OCI-LY1 (cell line): ENCODE measurements at regions not wholly inside any gene's neighbourhood (a gene's known extent, or its start where the extent isn't known, plus 50 kb on each side); places are given as distances from the start of the nearest gene placed in this dataset.

Experiments
- H2AFZ ChIP-seq: fragments of 200-600 bp; sonication (generic), shearing (Covaris generic); 2 replicates; pipeline ENCODE4 v1.6.0; 2014; ENCODE audit warnings: antibody characterized with exemption, mild to moderate bottlenecking, low read length
- H3F3A ChIP-seq: fragments of 200-600 bp; sonication (generic), shearing (Covaris generic); 2 replicates; pipeline ENCODE4 v1.6.0; 2014; ENCODE audit warnings: mild to moderate bottlenecking, antibody characterized with exemption, low read length, moderate library complexity; ENCODE audit not compliant: insufficient read depth
- H3K27ac ChIP-seq: fragments of 200-600 bp; sonication (generic); 2 replicates; pipeline ENCODE4 v1.5.1; 2014; ENCODE audit warnings: low read length, mixed run types, mild to moderate bottlenecking, low read depth; ENCODE audit not compliant: poor library complexity, severe bottlenecking
- H3K27me3 ChIP-seq: fragments of 200-600 bp; sonication (generic); 2 replicates; pipeline ENCODE4 v1.6.0; 2014; ENCODE audit warnings: antibody characterized with exemption, mild to moderate bottlenecking, low read length, moderate library complexity; ENCODE audit not compliant: insufficient read depth
- H3K36me3 ChIP-seq: fragments of 200-600 bp; sonication (generic); 2 replicates; pipeline ENCODE4 v1.6.1; 2014; ENCODE audit warnings: mild to moderate bottlenecking, antibody characterized with exemption, low read length, moderate library complexity, mixed read lengths; ENCODE audit not compliant: insufficient read depth
- H3K4me1 ChIP-seq: fragments of 200-600 bp; sonication (generic); 2 replicates; pipeline ENCODE4 v1.5.1; 2014; ENCODE audit warnings: mild to moderate bottlenecking, low read length, moderate library complexity; ENCODE audit not compliant: insufficient read depth, severe bottlenecking
- H3K4me2 ChIP-seq: fragments of 200-600 bp; sonication (generic), shearing (Covaris generic); 2 replicates; pipeline ENCODE4 v1.6.1; 2014; ENCODE audit warnings: low read length
- H3K4me3 ChIP-seq: fragments of 200-600 bp; sonication (generic); 2 replicates; pipeline ENCODE4 v1.5.1; 2014; ENCODE audit warnings: low read length, low read depth, mild to moderate bottlenecking, mixed read lengths; ENCODE audit not compliant: poor library complexity, severe bottlenecking
- H3K79me2 ChIP-seq: fragments of 200-600 bp; shearing (Covaris generic); 2 replicates; pipeline ENCODE4 v1.6.1; 2016; ENCODE audit warnings: mixed run types, low read length, mixed read lengths; ENCODE audit not compliant: insufficient read depth
- H3K9ac ChIP-seq: fragments of 200-600 bp; sonication (generic), shearing (Covaris generic); 2 replicates; pipeline ENCODE4 v1.6.1; 2014; ENCODE audit warnings: mild to moderate bottlenecking, low read length, mixed read lengths
- H3K9me2 ChIP-seq: fragments of 200-600 bp; sonication (generic), shearing (Covaris generic); 2 replicates; pipeline ENCODE4 v1.6.1; 2014; ENCODE audit warnings: low read depth, mild to moderate bottlenecking, low read length, mixed read lengths
- H3K9me3 ChIP-seq: fragments of 200-600 bp; shearing (Covaris generic); 2 replicates; pipeline ENCODE4 v1.6.1; 2014; ENCODE audit warnings: low read length, mixed read lengths
- H4K20me1 ChIP-seq: fragments of 200-600 bp; sonication (generic), shearing (Covaris generic); 2 replicates; pipeline ENCODE4 v1.6.0; 2016; ENCODE audit warnings: mild to moderate bottlenecking, low read length; ENCODE audit not compliant: insufficient read depth
- EZH2 ChIP-seq: fragments of 200-600 bp; sonication (generic), shearing (Covaris generic); IDR thresholded peaks from 2 replicates; pipeline ENCODE4 v1.8.0; 2017; ENCODE audit warnings: borderline replicate concordance, mixed run types, mild to moderate bottlenecking, antibody characterized with exemption, low read length, moderate library complexity, mixed read lengths
- TF ChIP-seq, protein P1 (sequence below): fragments of 200-600 bp; sonication (generic), shearing (Covaris generic); IDR thresholded peaks from 2 replicates; pipeline ENCODE4 v1.5.1; 2017; ENCODE audit warnings: mild to moderate bottlenecking, antibody characterized with exemption, low read length, moderate library complexity, mixed read lengths

DNA sequence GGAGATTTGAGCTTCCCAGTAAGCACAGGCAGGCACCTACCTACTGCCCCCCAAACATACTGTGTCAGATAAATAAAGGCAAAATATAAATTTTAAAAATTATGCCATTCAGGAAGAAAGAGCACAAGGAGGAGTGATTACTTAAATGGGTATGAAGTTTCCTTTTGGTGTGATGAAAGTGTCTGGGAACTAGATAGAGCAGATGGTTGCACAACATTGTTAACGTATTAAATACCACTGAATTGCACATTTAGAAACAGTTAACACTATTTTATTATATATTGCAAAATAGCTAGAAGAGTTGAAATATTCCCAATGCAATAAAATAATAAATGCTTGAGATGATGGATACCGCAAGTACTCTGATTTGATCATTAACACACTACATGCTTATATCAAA lies 374.7 kb upstream of the FGF13 start:
- Histone ChIP-seq H3K9ac (no peak overlapping the region), H3K36me3 (no peaks in the 10 kb centered on the region), H3K9me3 (no peaks in the 10 kb centered on the region), H4K20me1 (no peaks in the 10 kb centered on the region), H3F3A (no peaks in the 10 kb centered on the region), H3K4me1 (no peaks in the 10 kb centered on the region), H3K27ac (no peak overlapping the region), H3K9me2 (no peaks in the 10 kb centered on the region), H3K27me3 (no peaks in the 10 kb centered on the region), H3K4me3 (no peak overlapping the region), H3K79me2 (no peaks in the 10 kb centered on the region), H2AFZ (no peak overlapping the region), H3K4me2 (no peak overlapping the region)
- TF ChIP-seq EZH2: no peak
- TF ChIP-seq, protein P1, sequence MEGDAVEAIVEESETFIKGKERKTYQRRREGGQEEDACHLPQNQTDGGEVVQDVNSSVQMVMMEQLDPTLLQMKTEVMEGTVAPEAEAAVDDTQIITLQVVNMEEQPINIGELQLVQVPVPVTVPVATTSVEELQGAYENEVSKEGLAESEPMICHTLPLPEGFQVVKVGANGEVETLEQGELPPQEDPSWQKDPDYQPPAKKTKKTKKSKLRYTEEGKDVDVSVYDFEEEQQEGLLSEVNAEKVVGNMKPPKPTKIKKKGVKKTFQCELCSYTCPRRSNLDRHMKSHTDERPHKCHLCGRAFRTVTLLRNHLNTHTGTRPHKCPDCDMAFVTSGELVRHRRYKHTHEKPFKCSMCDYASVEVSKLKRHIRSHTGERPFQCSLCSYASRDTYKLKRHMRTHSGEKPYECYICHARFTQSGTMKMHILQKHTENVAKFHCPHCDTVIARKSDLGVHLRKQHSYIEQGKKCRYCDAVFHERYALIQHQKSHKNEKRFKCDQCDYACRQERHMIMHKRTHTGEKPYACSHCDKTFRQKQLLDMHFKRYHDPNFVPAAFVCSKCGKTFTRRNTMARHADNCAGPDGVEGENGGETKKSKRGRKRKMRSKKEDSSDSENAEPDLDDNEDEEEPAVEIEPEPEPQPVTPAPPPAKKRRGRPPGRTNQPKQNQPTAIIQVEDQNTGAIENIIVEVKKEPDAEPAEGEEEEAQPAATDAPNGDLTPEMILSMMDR: no peak

GRCh38 chrX:139085404-139085803 lies 373.9 kb upstream of the FGF13 start:
- H3K27me3 ChIP-seq: no peaks in the 10 kb centered on the region
- no peaks in the 10 kb centered on the region for H3K9me2 ChIP-seq
- no peak overlapping the region for H3K9ac ChIP-seq
- H3K79me2 ChIP-seq: no peaks in the 10 kb centered on the region
- H3K4me1 ChIP-seq: no peaks in the 10 kb centered on the region
- H3K4me2 ChIP-seq: no peak overlapping the region
- TF ChIP-seq, protein P1: no peak
- no peak for TF ChIP-seq EZH2
- H2AFZ ChIP-seq: no peak overlapping the region
- no peaks in the 10 kb centered on the region for H4K20me1 ChIP-seq
- no peaks in the 10 kb centered on the region for H3F3A ChIP-seq
- no peaks in the 10 kb centered on the region for H3K9me3 ChIP-seq
- H3K36me3 ChIP-seq: no peaks in the 10 kb centered on the region
- no peak overlapping the region for H3K4me3 ChIP-seq
- no peak overlapping the region for H3K27ac ChIP-seq

DNA sequence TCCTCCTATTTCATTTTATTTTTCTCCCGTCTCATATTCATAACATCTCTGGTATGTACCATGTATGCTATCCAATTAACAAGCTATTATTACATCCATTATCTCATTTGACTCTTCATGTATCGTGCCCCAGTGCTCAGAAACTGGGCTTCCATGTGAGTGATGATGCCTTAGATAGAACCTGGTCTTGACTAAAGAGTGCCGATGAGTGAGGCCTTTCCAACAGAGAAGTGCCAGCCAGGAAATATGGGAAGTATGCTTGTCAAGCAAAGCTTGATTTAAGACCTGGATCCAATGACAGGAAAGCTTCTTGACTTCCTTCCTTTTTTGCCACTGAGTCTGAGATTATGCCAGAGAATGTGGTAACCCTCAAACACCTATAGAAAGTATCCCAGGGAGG lies 371.7 kb upstream of the FGF13 start:
- no peak overlapping the region for H3K27ac ChIP-seq
- no peaks in the 10 kb centered on the region for H3K36me3 ChIP-seq
- H3K79me2 ChIP-seq: no peaks in the 10 kb centered on the region
- TF ChIP-seq EZH2: no peak
- TF ChIP-seq, protein P1: no peak
- H3K4me2 ChIP-seq: no peak overlapping the region
- no peak overlapping the region for H2AFZ ChIP-seq
- no peaks in the 10 kb centered on the region for H3K27me3 ChIP-seq
- no peaks in the 10 kb centered on the region for H4K20me1 ChIP-seq
- no peak overlapping the region for H3K4me3 ChIP-seq
- no peaks in the 10 kb centered on the region for H3F3A ChIP-seq
- no peaks in the 10 kb centered on the region for H3K9me3 ChIP-seq
- no peak overlapping the region for H3K9ac ChIP-seq
- no peaks in the 10 kb centered on the region for H3K4me1 ChIP-seq
- H3K9me2 ChIP-seq: no peaks in the 10 kb centered on the region
